GM18505 (cell line): ENCODE measurements at regions not wholly inside any gene's neighbourhood (a gene's known extent, or its start where the extent isn't known, plus 50 kb on each side); places are given as distances from the start of the nearest gene placed in this dataset.
"Not testable (repeated sequence)": the region's sequence is repeated elsewhere in the genome, so short reads cannot be mapped to it uniquely, and the experiment has no call there.

Source experiments
- ATAC-seq: cut with Tn5 transposase; IDR thresholded peaks from one replicate; pipeline ENCODE4 v1.9.1; 2021; ENCODE audit not compliant: unreplicated experiment
- POLR2A ChIP-seq: IDR thresholded peaks from 4 replicates; pipeline ENCODE4 v1.6.1; 2011; ENCODE audit warnings: borderline replicate concordance; ENCODE audit not compliant: insufficient read depth, insufficient read length; ENCODE audit errors: extremely low read depth

- TF ChIP-seq POLR2A: no peak
- no peak for ATAC-seq
Measured at GRCh38 chr1:147078606-147079399, 93.5 kb downstream of the PRKAB2 start.

GRCh38 chr1:147077936-147078605 is 94.2 kb downstream of the PRKAB2 start:
- TF ChIP-seq POLR2A: no peak

DNA sequence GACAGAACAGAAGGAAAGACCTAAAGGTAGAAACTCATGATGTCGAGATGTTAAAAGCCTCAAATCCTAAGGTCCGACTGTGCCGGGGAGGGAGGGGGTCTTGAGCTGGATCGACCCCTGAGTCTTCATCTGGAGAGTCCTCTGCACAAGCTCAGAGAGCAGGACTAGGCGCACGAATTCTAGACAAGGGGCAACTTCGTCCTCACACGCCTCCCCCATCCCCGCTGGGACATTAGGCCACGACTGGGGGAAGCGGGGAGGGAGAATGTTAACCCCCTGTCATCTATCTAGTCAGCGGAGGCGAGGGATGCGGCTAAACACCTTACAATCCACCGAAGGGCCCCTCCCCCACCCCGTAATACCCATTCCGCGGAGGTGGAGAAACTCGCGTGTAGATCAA is 94.7 kb downstream of the PRKAB2 start:
- no peak for TF ChIP-seq POLR2A
- no peak for ATAC-seq

More at GRCh38 chr1:147077936-147078605, 94.2 kb downstream of the PRKAB2 start:
- ATAC-seq: no peak

DNA sequence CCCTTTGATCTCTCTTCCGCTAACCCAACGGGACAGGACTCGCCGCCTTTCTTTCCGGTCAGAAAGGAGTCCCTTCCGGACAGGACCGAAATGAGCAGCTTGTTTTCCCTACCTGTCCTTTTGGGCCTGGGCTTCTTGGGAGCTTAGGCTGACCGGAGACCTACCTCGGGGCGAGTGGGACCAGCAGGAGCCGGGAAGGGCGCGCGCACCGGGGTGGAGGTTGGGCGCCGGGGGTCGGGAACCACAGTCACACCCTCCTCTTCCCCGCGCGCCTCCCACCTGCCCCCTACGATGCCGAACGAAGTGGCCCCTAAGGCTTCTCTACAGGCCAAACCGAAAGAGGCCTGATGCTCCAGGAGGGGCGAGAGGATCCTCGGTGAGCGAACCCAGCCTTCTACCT is 95.2 kb downstream of the PRKAB2 start:
- no peak for ATAC-seq
- no peak for TF ChIP-seq POLR2A

DNA sequence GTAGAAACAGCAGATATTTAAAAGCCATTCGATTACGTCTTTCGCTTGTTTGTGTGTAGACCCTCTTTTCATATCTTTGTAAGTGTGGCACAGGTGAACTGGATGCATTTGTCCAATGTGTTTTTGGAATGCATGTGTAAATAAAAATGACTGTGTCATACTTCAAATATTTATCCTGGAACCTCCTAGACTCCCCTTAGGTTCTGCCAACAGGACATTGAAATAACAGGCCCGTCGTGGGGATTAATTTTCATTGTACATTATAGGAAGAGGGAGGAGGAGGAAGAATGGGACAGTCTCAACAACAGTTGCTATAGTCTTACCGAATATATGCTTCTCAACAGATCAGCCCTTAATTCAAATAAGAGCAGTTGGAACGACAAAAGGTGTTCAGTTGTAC is 95.8 kb downstream of the PRKAB2 start:
- no peak for ATAC-seq
- no peak for TF ChIP-seq POLR2A

- no peak for ATAC-seq
- TF ChIP-seq POLR2A: no peak
Measured at GRCh38 chr1:147072482-147073432, 99.5 kb downstream of the PRKAB2 start.

DNA sequence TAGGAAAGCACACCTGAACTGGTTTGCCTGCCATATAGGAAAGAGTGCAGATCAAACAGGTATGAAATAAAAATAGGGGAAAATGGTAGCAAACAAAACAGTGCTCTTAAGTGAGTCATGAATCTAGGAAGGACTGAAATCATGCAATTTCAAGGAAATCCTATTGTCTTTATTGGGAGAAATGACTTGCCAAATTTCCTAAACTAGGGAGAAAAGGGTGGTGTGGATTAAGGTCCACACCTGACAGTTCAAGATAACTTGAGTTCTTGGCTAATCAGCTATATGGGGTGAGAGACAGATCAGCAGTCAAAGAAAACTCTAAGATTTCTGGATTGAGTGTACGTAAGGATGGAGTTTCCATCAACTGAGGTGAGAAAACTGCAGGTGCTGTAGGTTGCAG is 101.1 kb downstream of the PRKAB2 start:
- no peak for ATAC-seq
- no peak for TF ChIP-seq POLR2A

DNA sequence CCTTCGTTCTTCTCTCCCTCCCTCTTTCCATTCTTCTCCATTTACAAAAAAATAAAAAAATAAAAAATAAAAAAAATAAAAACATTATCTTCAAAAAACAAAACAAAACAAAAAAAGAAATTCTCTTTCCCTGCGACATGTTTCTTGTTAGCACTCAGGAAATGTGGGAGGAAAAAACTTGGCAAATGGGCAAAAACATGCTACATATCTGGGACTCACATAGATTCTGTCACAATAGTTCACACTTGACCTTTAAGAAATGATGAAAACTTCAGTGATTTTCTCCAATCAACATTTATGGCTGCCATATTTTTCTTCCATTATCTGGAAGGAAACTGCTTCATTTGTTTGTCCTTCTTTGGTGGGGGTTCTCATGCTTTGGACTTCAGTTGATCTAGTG is 109.3 kb downstream of the PRKAB2 start:
- TF ChIP-seq POLR2A: no peak
- ATAC-seq: no peak

GRCh38 chr1:147061880-147062279 is 110.4 kb downstream of the PRKAB2 start:
- ATAC-seq: not testable (repeated sequence)

DNA sequence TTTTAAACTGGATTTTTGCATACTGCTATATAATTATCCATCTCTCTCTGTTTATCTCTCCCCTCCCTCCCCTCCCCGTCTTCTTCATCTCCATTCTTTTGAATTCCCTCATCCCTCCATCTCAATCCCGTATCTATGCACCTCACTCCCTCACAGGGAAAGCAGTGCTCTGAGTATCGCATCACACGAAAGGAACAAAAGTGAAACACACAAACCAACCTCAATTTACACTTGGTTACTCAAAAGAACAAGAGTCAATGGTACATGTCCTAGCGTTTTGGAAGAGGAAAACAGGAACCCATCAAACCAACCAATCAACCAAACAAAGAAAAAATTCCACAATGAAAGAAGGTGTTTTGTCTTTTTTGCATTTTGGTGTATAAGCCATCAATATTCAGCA is 115.1 kb downstream of the NBPF12 start:
- TF ChIP-seq POLR2A: no peak
- no peak for ATAC-seq

DNA sequence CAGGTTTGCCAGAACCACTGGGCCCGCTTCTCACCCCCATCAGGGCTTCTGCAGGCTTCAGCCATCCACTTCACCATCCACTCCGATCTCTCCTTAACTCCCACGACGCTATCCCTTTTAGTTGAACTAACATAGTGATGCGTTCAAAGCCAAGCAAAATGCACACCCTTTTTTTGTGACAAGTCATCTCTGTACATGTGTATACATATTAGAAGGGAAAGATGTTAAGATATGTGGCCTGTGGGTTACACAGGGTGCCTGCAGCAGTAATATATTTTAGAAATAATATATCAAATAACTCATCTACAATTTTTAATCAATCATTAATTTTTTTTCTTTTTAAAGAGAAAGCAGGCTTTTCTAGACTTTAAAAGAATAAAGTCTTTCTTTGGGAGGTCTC is 114.6 kb downstream of the NBPF12 start:
- no peak for ATAC-seq
- no peak for TF ChIP-seq POLR2A

DNA sequence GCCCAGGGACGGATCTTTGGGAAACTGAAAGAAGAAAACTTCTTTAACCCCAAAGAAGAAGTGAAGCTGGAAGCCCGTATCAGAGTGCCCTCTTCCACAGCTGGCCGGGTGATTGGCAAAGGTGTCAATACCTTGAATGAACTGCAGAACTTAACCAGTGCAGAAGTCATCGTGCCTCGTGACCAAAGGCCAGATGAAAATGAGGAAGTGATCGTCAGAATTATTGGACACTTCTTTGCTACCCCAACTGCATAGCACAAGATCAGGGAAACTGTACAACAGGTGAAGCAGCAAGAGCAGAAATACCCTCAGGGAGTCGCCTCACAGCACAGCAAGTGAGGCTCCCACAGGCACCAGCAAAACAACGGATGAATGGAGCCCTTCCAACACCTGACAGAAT is 114.0 kb downstream of the NBPF12 start:
- TF ChIP-seq POLR2A: no peak
- no peak for ATAC-seq

DNA sequence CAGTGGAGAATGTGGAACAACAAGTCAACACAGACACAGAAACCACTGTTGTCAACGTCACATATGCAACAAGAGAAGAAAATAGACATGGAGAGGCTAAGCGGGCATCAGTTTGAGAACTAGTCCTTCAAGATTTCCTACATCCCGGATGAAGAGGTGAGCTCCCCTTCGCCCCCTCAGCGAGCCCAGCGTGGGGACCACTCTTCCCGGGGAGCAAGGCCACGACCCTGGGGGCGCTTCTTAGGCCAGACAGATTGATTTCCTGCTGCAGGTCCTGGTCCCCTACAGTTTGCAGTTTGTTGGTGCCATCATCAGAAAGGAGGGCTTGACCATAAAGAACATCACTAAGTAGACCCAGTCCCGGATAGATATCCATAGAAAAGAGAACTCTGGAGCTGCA is 113.0 kb downstream of the NBPF12 start:
- no peak for TF ChIP-seq POLR2A
- ATAC-seq: no peak
